ENCODE measurements at regions not wholly inside any gene's neighbourhood (a gene's known extent, or its start where the extent isn't known, plus 50 kb on each side); places are given as distances from the start of the nearest gene placed in this dataset.

DNA sequence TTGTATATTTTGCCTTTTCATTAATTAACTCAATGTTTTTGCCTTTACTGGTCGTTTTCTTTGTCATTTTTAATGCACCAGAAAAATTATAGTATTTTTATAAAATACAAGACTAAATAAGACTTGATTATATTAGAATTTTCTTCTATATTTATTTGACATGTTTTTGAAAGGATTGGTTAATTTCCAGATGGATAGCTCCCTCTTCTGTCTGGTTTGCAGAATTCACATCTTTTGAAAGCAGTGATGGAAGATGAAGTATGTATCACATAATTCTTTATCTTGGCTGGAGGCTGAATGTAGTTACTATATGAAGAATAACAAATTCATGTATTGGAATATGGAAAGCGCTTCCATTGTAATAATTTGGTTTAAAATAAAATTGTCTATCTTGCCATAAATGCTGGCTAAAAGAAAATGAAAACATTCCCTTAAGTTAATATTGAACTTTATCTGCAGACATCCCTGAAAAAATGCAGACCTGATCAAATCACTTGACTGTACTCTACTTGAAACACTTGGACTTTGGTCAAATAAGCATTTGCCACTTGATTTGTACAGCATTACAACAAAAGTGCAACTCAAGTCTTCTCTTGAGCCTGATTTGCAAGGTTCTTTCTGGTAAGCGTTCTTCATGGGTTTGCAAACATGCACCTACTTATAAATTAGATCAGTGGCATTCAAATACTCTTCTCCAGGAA, 86.3 kb upstream of the EFEMP1 start:
- DNase-seq (no peak), ATAC-seq (no peak)
- Histone ChIP-seq H3K36me3 (replicated peaks in 1 of 2; ENCODE audit: insufficient read depth in 1 of 2, low read depth in 2 of 2) (no peaks in the 10 kb centered on the region), H3K27ac (no peak overlapping the region), H3K27me3 (no peaks in the 10 kb centered on the region), H3K4me3 (no peak overlapping the region), H3K4me1 (peaks cover 16% of the 10 kb centered on the region), H3K9me3 (no peaks in the 10 kb centered on the region)
- TF ChIP-seq, protein P1, sequence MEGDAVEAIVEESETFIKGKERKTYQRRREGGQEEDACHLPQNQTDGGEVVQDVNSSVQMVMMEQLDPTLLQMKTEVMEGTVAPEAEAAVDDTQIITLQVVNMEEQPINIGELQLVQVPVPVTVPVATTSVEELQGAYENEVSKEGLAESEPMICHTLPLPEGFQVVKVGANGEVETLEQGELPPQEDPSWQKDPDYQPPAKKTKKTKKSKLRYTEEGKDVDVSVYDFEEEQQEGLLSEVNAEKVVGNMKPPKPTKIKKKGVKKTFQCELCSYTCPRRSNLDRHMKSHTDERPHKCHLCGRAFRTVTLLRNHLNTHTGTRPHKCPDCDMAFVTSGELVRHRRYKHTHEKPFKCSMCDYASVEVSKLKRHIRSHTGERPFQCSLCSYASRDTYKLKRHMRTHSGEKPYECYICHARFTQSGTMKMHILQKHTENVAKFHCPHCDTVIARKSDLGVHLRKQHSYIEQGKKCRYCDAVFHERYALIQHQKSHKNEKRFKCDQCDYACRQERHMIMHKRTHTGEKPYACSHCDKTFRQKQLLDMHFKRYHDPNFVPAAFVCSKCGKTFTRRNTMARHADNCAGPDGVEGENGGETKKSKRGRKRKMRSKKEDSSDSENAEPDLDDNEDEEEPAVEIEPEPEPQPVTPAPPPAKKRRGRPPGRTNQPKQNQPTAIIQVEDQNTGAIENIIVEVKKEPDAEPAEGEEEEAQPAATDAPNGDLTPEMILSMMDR (IDR thresholded peaks at IDR 0.05): peak in 6 of 7 experiments; percentile 43 to 60 (median 54)
- no peak for TF ChIP-seq POLR2A (IDR thresholded peaks at IDR 0.05)
- intact Hi-C loops (cut with DNase I): loop anchor here (10.0 kb wide), 1 partner anchor 295 kb away; no protein-coding TSS in a partner anchor
- WGBS, 2 donors: 23 to 39% methylated on average over 3 of the region's 3 CpGs

DNA sequence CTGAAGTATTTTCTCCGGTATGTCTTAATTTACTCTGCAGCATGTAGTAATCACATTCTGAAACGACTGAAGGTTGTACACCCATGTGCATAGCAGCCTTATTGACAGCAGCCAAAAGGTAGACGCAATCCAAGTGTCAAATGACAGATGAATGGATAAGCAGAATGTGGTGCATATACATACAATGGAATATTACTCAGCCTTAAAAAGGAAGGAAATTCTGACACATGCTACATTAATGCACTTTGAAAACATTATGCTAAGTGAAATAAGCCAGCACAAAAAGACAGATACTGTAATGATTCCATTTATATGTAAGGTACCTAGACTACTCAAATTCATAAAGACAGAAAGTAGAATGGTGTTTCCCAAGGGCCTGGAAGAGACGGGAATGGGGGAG, 88.0 kb upstream of the EFEMP1 start:
- TF ChIP-seq, protein P1 (IDR thresholded peaks at IDR 0.05): no peak
- no peak for TF ChIP-seq POLR2A (IDR thresholded peaks at IDR 0.05)
- Histone ChIP-seq H3K27ac (no peak overlapping the region), H3K4me1 (peaks cover 16% of the 10 kb centered on the region), H3K27me3 (no peaks in the 10 kb centered on the region), H3K4me3 (no peak overlapping the region), H3K9me3 (no peaks in the 10 kb centered on the region), H3K36me3 (replicated peaks in 1 of 2; ENCODE audit: insufficient read depth in 1 of 2, low read depth in 2 of 2) (no peaks in the 10 kb centered on the region)
- intact Hi-C loops (cut with DNase I): no loop called here
- 73 to 80% methylated on average over 4 of the region's 4 CpGs for WGBS, 2 donors
- DNase-seq (no peak), ATAC-seq (no peak)

DNA sequence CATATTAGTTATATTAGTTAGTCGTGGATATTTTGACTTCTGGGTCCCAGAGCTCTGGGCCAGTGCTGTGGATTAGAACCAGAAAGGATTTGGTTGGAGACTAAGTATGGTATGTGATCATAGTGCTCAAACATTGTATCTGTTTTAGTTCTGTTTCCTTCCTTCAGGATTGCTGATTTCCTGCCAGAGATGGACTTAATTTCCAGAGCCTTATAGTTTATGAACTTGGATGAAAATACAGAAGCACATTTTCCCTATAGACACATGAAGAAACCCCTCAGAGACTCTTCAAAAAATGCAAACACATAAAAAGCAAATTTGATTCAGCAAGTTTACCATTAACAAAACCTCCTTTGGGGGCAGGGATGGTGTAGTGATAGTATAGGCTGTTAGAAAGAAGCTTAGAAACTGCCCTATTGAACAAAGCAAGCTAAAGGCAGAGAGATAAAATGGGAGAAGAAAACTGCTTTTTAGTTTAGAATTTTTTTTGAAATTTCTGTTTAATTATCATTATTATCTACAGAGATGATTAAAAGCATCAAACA, 88.7 kb upstream of the EFEMP1 start:
- ATAC-seq (no peak), DNase-seq (no peak)
- Histone ChIP-seq H3K27me3 (no peaks in the 10 kb centered on the region), H3K4me1 (peaks cover 19% of the 10 kb centered on the region), H3K4me3 (no peak overlapping the region), H3K9me3 (no peaks in the 10 kb centered on the region), H3K27ac (no peak overlapping the region), H3K36me3 (replicated peaks in 1 of 2; ENCODE audit: insufficient read depth in 1 of 2, low read depth in 2 of 2) (no peaks in the 10 kb centered on the region)
- intact Hi-C loops (cut with DNase I): no loop called here
- TF ChIP-seq, protein P1 (IDR thresholded peaks at IDR 0.05): no peak
- no peak for TF ChIP-seq POLR2A (IDR thresholded peaks at IDR 0.05)
- WGBS, 2 donors: 63 to 88% methylated on average over 1 of the region's 1 CpG

DNA sequence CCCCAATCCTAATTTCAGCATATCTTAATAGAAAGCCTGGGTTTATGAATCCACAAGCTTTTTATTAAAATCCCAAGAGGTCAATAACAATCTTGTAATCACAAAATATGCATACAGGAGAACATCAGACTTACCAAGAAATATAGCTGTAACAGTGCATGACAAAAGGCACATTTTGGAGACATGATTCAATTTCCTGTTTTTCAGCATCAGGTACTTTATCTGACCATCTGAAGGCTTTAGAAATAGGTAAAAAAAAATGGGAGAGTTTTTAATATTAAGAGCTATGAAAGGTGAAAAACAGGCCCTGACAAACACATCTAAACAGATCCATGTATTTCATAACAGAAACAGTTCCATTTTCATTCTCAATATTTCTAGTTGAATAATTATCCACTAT, 89.9 kb upstream of the EFEMP1 start:
- H3K27me3 ChIP-seq: no peaks in the 10 kb centered on the region
- no peak for TF ChIP-seq POLR2A (IDR thresholded peaks at IDR 0.05)
- TF ChIP-seq, protein P1 (IDR thresholded peaks at IDR 0.05): no peak
- intact Hi-C loops (cut with DNase I): no loop called here
- no peaks in the 10 kb centered on the region for H3K36me3 ChIP-seq (replicated peaks in 1 of 2; ENCODE audit: insufficient read depth in 1 of 2, low read depth in 2 of 2)
- H3K27ac ChIP-seq: peak overlapping the region in 2 of 4 donors; percentile 35 to 58
- H3K9me3 ChIP-seq: no peaks in the 10 kb centered on the region
- H3K4me1 ChIP-seq: peaks cover 30% of the 10 kb centered on the region
- ATAC-seq (no peak), DNase-seq (no peak)
- no peak overlapping the region for H3K4me3 ChIP-seq
